Fibroblast of the conjunctiva (primary cell): ENCODE measurements at regions not wholly inside any gene's neighbourhood (a gene's known extent, or its start where the extent isn't known, plus 50 kb on each side); places are given as distances from the start of the nearest gene placed in this dataset.
"Not testable (repeated sequence)": the region's sequence is repeated elsewhere in the genome, so short reads cannot be mapped to it uniquely, and the experiment has no call there.

Experiments used
- DNase-seq: peaks from one replicate; pipeline ENCODE4 v3.0.0-alpha.2; 2010; ENCODE audit warnings: low read depth

- DNase-seq, result no peak
Measured at GRCh38 chr4:29104694-29105093, 1615.5 kb upstream of the PCDH7 start.

- no peak for DNase-seq
Measured at GRCh38 chr4:29113960-29114359, 1606.2 kb upstream of the PCDH7 start.

DNA sequence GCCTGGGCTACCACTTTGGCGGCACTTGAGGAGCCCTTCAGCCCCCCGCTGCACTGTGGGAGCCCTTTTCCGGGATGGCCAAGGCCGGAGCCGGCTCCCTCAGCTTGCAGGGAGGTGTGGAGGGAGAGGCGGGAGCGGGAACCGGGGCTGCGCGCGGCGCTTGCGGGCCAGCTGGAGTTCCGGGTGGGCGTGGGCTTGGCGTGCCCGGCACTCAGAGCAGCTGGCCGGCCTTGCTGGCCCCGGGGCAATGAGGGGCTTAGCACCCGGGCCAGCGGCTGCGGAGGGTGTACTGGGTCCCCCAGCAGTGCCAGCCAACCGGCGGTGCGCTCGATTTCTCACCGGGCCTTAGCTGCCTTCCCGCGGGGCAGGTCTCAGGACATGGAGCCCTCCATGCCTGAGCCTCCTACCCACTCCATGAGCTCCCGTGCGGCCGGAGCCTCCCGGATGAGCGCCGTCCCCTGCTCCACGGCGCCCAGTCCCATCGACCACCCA is 1602.9 kb upstream of the PCDH7 start:
- DNase-seq, result not testable (repeated sequence)

GRCh38 chr4:29121586-29121985 is 1598.6 kb upstream of the PCDH7 start:
- DNase-seq, result no peak

DNA sequence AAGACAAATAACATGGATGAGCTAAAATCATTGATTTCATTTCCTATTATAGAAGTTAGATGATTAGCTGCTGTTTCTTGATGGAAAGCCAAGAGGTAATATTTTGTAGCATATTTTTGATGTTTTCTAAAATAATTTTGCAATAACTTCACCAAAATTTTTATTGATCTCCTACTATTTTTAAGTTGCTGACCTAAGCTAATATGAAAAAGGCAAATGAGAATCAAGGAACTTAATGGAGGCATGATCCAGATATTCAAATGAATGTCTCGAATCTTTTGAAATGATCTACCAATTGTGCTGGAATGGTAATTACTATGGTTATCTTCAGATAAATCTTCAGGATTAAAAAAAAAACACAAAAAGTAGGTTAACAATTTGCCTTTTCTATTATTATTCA is 1591.4 kb upstream of the PCDH7 start:
- DNase-seq, result no peak

- DNase-seq, result no peak
Measured at GRCh38 chr4:29131304-29131703, 1588.9 kb upstream of the PCDH7 start.

GRCh38 chr4:29142708-29143107 is 1577.5 kb upstream of the PCDH7 start:
- no peak for DNase-seq

DNA sequence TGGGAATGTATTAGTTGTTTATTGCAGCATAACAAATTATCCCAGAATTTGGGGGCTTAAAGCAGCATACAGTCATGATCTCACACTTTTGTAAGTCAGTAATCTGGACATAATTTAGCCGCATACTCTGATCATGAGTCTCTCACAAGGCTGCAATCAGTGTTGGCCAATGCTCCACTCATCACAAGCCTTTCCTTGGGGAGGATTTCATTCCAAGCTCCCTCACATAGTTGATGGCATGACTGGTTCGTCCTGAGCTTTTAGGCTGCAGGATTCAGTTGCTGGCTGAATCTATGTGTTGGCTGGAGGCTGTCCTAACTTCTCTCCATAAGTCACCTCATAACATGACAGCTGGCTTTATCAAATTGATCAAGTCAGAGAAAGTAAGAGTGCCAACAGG is 1568.6 kb upstream of the PCDH7 start:
- no peak for DNase-seq

DNA sequence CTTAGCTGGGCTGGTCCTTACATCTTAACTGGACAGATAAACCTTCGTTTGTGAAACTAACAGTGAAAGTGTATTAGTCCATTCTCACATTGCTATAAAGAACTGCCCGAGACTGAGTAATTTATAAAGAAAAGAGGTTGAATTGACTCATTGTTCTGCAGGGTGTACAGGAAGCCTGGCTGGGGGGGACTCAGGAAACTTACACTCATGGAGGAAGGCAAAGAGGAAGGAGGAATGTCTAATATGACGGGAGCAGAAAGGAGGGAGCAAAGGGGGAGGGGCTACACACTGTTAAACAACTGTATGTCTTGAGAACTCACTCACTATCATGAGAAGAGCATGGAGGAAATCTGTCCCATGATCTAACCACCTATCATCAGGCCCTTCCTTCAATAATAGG is 1566.5 kb upstream of the PCDH7 start:
- DNase-seq, result no peak

- DNase-seq, result no peak
Measured at GRCh38 chr4:29175291-29175690, 1544.9 kb upstream of the PCDH7 start.

DNA sequence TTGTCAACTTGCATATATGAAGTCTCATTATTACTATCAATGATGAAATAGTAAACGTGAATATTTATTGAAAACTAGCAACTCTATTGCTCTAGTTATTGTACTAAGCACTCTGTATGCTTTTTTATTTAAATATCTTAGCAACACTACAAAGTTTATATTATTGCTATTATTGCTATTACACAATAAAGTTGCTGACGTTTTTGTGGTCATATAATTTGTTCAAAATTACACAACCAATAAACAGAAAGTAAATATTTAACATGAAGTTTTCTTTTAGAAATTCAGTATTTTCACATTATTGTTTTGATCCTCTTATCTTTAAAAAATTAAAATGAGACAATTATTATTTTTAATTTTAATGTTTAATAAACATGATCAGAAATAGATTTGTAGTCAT is 1521.1 kb upstream of the PCDH7 start:
- no peak for DNase-seq

DNA sequence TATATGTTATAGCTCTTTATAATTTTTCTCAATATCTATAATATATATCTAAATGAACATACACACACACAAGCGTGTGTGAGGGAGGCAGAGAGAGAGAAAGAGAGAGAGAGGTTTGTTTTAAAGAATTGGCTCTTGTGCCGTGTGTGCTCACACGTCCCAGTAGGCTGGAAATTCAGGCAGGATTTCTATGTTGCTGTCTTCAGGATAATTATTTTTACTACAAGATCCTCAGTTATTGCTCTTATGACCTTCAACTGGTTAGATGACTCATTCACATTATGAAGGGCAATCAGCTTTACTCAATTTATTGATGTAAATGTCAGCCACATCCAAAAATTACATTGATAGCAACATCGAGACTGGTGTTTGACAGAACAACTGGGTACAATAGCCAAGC is 1520.7 kb upstream of the PCDH7 start:
- no peak for DNase-seq

DNA sequence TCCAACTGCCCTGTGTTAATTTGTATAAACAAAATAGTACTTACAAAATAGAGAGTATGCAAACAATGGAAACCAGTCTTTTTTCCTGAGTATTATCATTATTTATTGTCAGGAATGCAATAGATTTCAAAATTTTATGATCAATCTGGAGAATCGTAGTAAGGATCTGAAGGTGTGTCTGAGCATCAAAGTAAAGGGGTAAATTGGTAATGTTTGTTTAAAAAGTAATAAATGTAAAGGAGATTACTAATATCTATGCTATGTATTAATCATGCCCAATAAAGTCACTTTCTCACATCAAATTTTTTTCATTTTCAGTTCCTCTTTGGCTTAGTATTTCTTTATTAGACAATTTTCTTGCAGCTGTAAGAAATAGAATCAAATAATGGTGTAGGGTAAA is 1507.1 kb upstream of the PCDH7 start:
- no peak for DNase-seq

- no peak for DNase-seq
Measured at GRCh38 chr4:29220761-29221160, 1499.4 kb upstream of the PCDH7 start.

GRCh38 chr4:29224911-29225310 is 1495.3 kb upstream of the PCDH7 start:
- DNase-seq, result no peak

GRCh38 chr4:29240641-29241040 is 1479.5 kb upstream of the PCDH7 start:
- no peak for DNase-seq

GRCh38 chr4:29243054-29243453 is 1477.1 kb upstream of the PCDH7 start:
- DNase-seq, result no peak

GRCh38 chr4:29243851-29244250 is 1476.3 kb upstream of the PCDH7 start:
- no peak for DNase-seq

DNA sequence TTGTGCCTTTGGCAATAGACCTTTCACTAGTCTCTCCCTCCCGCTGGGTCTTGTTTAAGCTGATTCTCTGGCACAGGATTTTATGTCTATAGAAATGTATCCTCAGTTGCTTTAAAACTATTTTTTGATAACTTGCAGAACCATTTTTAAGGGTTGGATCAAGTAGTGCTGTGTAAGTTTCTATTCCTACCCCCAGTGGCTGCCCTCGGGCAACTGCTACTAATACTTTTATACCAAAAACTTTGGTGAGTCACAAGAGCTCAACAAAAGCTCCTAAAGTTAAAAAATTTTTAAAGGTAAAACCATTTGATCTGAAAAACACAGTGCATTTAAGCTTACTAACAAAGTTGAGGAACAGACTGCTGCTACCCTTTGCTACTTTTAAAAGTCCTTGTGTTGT is 1460.6 kb upstream of the PCDH7 start:
- no peak for DNase-seq

DNA sequence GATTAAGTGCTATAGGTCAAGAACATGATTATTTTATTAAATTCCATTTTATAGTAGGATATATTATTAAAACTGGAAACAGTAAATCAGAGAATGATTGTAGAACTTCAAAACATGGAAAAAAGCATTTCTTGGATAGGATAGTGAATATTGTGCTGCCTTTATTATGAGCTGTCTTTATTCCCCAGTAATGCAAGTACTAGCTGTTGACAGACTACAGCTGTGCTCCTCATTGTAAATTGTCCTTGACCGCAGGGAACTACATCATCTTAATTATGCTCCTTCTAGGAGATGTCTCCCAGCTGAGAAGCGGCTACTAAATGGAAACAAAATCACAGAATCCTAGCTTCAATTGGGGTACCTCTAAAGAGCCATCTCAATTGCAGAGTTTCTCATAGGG is 1457.2 kb upstream of the PCDH7 start:
- DNase-seq, result no peak

GRCh38 chr4:29276150-29276549 is 1444.0 kb upstream of the PCDH7 start:
- no peak for DNase-seq

DNA sequence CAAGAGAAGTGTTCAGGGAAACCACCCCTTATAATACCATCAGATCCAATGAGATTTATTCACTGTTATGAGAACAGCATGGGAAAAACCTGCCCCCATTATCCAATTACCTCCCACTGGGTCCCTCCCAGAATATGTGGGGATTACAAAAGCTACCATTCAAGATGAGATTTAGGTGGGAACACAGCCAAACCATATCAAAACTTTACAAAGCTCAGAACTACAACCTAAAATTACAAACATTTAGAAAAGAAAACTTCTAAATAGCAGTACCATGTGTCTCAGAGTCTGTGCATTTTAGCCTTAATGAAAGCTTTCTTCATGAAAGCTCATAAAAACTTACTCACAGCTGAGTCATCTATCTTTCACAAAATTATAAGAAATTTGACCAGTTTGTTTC is 1442.8 kb upstream of the PCDH7 start:
- DNase-seq, result no peak

DNA sequence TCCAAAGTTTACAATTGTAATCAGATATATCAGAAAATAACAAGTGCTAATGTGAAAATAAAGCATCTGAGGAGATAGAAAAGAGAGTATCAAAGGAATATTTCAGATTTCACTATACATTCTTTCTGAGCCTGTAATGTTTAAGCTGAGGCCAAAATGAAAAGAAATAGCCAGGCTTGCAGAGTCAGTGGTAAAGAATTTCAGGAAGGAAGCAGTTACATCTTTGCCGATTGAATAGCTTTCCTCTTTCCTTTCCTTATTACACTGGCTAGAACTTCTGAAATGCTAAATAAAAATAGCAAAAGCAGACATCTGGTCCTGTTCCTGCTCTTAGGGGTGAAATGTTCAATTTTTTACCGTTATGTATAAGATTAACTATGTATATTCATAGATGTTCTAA is 1441.6 kb upstream of the PCDH7 start:
- peak; percentile 5 for DNase-seq

- DNase-seq, result no peak
Measured at GRCh38 chr4:29289118-29289517, 1431.1 kb upstream of the PCDH7 start.

DNA sequence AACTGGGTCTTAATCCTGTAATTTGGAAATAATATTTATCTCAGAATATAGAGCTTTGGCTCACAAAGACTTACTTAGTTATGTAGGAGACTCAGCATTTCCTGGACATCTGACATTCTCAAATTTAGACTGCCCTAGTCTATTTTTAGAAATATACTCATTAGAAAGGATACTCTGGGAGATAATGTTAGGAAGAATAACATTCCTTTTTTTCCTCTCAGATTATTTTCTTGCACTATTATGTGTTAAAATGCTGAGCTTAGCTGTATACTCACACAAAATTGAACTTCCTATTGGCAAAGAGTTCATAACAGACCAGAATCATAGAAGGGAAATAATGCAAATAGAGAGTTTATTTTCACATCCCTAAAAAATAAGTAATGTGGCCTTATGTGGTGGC is 1424.9 kb upstream of the PCDH7 start:
- no peak for DNase-seq
